ENCODE measurements at regions not wholly inside any gene's neighbourhood (a gene's known extent, or its start where the extent isn't known, plus 50 kb on each side); places are given as distances from the start of the nearest gene placed in this dataset.

DNA sequence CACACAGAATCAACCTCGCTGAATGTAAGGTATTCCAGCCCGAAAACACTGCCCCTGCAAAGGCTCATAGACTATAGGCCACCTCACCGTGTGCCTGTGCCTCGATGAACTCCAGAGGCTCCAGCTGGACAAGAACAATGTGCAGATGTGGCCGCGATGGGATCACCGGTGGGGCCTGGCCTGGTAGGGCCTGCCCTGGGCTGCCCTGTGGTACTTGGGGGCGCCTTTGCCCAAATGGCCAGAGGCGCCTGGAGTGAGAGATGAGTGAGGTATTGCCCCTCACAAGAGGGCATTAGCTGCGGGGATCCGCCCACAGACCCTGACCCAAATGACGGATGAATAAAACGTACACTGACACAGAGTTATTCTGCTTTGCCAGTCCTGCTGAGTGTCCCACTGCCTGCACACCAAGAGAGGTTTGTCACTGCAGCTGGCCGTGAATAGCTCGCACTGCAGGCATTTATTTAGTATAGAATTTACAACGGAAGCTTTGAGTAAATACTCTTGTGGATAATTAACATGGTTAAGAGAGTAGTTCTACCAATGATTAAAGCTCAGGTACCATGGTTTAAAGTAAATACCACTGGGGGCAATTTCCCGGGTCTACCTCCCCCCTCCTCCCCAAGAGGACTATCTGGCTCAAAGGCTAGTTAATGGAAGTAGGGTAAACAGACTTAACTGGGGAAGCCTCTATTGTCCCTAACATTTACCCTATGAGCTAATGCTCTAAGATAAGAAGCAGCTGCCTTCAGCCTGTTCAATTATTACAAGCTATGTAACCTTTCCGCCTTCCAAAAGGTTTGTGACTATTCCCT lies 101.1 kb upstream of the IGLL5 start:
- H3K4me3 ChIP-seq (ENCODE audit: low read depth, low read length): no peak overlapping the region
- no peak for TF ChIP-seq POLR2A (IDR thresholded peaks at IDR 0.05; ENCODE audit: extremely low read depth, insufficient read length)
- DNase-seq (ENCODE audit: low read depth): no peak

DNA sequence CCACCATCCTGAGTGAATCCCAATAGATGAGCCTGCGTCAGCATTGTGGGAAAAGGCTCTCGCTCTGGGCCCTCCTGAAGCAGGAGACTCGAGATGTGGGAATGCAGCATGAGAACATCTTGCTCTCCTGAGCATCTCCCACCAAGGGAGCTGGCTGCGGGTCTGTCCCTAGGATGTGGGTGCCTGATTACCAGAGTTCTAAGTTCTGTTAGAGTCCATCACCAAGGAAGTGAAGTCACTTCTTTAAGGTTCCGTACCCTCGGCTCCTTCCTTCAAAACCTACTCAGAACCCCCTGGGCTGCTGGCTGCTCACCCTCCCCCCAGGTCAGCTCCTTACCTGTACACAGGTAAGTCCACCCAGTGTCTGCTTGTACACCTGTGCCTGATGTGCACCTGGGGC lies 100.5 kb upstream of the IGLL5 start:
- no peak for DNase-seq (ENCODE audit: low read depth)
- TF ChIP-seq, protein P1, sequence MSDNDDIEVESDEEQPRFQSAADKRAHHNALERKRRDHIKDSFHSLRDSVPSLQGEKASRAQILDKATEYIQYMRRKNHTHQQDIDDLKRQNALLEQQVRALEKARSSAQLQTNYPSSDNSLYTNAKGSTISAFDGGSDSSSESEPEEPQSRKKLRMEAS (IDR thresholded peaks at IDR 0.05; ENCODE audit: low read depth, low read length): no peak
- TF ChIP-seq, protein P2, sequence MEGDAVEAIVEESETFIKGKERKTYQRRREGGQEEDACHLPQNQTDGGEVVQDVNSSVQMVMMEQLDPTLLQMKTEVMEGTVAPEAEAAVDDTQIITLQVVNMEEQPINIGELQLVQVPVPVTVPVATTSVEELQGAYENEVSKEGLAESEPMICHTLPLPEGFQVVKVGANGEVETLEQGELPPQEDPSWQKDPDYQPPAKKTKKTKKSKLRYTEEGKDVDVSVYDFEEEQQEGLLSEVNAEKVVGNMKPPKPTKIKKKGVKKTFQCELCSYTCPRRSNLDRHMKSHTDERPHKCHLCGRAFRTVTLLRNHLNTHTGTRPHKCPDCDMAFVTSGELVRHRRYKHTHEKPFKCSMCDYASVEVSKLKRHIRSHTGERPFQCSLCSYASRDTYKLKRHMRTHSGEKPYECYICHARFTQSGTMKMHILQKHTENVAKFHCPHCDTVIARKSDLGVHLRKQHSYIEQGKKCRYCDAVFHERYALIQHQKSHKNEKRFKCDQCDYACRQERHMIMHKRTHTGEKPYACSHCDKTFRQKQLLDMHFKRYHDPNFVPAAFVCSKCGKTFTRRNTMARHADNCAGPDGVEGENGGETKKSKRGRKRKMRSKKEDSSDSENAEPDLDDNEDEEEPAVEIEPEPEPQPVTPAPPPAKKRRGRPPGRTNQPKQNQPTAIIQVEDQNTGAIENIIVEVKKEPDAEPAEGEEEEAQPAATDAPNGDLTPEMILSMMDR (IDR thresholded peaks at IDR 0.05; ENCODE audit: low read depth, low read length): no peak
- no peak for TF ChIP-seq MYC (IDR thresholded peaks at IDR 0.05; ENCODE audit: low read depth, low read length)
- TF ChIP-seq POLR2A (IDR thresholded peaks at IDR 0.05; ENCODE audit: extremely low read depth, insufficient read length): no peak

DNA sequence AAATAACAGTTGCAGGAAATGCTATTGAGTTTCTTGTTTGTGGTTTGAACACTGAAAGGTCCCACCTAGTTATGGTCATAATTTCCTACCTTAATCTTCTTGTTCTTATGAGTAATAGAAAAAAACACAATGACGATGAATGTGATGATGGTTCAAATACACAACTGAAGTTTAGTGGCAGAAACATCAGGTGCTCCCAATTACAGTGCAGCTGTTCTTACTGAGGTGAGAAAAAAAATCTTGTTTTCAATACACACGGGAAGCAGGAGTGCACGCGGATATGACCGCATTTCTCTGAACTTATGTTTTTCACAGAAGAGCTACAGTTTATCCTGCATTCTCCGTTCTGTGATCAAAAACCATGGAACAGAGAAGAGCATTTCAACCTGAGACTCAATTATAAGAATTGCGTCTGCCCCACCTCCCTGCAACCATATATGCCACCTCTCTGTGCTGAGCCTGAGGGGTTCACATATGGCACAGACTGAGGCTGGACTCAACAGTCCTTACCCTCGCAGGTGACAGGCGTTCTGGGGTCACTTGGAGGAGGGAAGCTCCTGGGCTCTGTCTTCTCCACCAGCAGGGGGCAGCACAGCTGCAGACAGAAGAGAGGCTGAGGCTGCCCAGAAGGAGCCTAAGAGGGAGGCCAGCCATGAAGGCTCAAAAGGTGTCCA lies 99.7 kb upstream of the IGLL5 start:
- H3K4me3 ChIP-seq (ENCODE audit: low read depth, low read length): no peak overlapping the region
- TF ChIP-seq, protein P1 (IDR thresholded peaks at IDR 0.05; ENCODE audit: low read depth, low read length): no peak
- TF ChIP-seq MYC (IDR thresholded peaks at IDR 0.05; ENCODE audit: low read depth, low read length): no peak
- TF ChIP-seq POLR2A (IDR thresholded peaks at IDR 0.05; ENCODE audit: extremely low read depth, insufficient read length): no peak
- TF ChIP-seq, protein P2 (IDR thresholded peaks at IDR 0.05; ENCODE audit: low read depth, low read length): peak; percentile 94
- peak; percentile 69 for DNase-seq (ENCODE audit: low read depth)

More for the DNA sequence above, 100.5 kb upstream of the IGLL5 start:
- no peak overlapping the region for H3K4me3 ChIP-seq (ENCODE audit: low read depth, low read length)

DNA sequence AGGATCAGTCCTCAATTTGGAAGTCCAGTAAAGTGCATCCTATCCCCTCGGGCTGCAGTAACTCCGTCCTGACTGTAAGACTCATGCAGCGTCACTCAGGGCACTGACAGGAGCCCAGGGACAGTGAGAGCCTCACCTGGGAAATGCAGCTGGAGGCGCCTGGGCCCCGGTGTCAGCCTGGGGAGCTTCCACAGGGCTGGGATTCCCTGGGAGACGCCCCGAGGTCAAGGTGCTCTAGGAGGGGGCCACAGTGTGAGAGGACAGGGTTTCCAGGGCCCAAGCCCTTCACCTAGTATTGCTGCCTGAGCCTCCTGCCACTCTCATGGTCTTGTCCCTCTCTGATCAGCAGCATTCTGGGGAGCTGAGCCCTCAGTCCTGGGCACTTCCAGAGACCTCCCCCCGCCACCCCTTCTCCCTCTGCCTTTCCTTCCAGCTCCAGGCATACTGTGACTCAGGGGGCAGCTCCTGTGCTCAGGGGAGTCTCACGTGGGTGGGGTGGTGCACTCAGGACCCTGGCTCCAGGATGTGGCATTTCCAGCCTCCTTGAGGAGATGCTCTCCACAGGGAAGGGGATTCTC lies 99.1 kb upstream of the IGLL5 start:
- no peak overlapping the region for H3K4me3 ChIP-seq (ENCODE audit: low read depth, low read length)
- DNase-seq (ENCODE audit: low read depth): no peak
- TF ChIP-seq, protein P2 (IDR thresholded peaks at IDR 0.05; ENCODE audit: low read depth, low read length): no peak
- TF ChIP-seq, protein P1 (IDR thresholded peaks at IDR 0.05; ENCODE audit: low read depth, low read length): no peak
- TF ChIP-seq MYC (IDR thresholded peaks at IDR 0.05; ENCODE audit: low read depth, low read length) (no peak), POLR2A (IDR thresholded peaks at IDR 0.05; ENCODE audit: extremely low read depth, insufficient read length) (no peak)

DNA sequence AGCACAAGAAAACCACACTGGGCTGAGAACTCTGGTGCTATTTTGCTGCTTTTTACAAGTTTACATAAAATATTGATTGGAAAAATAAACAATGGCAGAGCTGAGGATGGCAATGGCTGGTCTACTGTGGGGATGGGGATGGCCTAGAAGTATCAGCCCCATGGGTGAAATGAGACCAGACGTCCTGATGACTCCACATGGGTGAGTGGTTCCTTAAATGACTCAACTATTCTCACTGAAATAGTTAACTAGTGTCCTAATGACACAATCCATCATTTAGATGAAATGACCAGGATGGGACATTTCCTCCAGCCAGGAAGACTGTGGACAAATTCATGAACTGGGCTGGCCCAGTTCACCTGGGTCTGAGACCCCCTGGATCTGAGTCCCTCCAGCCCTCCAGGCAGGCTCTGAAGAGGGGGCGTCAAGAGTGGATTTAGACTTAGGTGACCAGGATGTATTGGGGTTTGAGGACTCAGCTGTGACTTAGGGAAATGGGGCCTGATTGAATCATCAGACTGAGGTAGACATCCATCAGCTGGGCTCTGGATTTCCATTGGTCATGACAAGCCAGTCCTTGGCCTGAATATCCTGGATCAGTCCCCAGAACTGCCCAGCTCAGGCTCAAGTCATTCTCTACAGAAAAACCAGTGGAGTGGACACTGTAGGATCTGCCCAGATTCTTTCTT lies 98.2 kb upstream of the IGLL5 start:
- TF ChIP-seq, protein P2 (IDR thresholded peaks at IDR 0.05; ENCODE audit: low read depth, low read length): no peak
- TF ChIP-seq, protein P1 (IDR thresholded peaks at IDR 0.05; ENCODE audit: low read depth, low read length): no peak
- TF ChIP-seq MYC (IDR thresholded peaks at IDR 0.05; ENCODE audit: low read depth, low read length): no peak
- TF ChIP-seq POLR2A (IDR thresholded peaks at IDR 0.05; ENCODE audit: extremely low read depth, insufficient read length): no peak
- DNase-seq (ENCODE audit: low read depth): no peak
- no peak overlapping the region for H3K4me3 ChIP-seq (ENCODE audit: low read depth, low read length)
